ENCODE measurements at regions not wholly inside any gene's neighbourhood (a gene's known extent, or its start where the extent isn't known, plus 50 kb on each side); places are given as distances from the start of the nearest gene placed in this dataset.

DNA sequence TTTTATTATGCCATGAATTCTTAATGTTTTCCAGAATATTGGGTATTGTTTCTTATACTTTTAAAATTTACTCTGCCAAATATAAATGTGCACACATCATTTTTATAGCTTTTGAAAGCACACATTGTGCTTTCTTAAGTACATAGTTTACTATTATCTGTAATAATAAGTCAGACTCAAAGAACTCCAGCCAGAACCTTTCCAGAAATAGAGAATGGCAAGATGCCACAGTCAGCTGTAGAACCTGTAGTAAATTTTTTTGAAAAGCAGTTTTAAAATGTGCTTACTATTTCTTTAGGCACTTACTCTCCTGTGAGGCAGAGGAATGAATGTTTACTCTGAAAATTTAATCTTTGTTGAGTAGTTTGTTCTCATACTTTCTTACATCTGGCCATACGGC lies 1287.1 kb downstream of the PCDH9 start:
- no peaks in the 10 kb centered on the region for H3K27me3 ChIP-seq (ENCODE audit: insufficient read depth, low read depth, severe bottlenecking)
- TF ChIP-seq, protein P1, sequence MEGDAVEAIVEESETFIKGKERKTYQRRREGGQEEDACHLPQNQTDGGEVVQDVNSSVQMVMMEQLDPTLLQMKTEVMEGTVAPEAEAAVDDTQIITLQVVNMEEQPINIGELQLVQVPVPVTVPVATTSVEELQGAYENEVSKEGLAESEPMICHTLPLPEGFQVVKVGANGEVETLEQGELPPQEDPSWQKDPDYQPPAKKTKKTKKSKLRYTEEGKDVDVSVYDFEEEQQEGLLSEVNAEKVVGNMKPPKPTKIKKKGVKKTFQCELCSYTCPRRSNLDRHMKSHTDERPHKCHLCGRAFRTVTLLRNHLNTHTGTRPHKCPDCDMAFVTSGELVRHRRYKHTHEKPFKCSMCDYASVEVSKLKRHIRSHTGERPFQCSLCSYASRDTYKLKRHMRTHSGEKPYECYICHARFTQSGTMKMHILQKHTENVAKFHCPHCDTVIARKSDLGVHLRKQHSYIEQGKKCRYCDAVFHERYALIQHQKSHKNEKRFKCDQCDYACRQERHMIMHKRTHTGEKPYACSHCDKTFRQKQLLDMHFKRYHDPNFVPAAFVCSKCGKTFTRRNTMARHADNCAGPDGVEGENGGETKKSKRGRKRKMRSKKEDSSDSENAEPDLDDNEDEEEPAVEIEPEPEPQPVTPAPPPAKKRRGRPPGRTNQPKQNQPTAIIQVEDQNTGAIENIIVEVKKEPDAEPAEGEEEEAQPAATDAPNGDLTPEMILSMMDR (IDR thresholded peaks at IDR 0.05; ENCODE audit: low read depth, low read length) = no peak

DNA sequence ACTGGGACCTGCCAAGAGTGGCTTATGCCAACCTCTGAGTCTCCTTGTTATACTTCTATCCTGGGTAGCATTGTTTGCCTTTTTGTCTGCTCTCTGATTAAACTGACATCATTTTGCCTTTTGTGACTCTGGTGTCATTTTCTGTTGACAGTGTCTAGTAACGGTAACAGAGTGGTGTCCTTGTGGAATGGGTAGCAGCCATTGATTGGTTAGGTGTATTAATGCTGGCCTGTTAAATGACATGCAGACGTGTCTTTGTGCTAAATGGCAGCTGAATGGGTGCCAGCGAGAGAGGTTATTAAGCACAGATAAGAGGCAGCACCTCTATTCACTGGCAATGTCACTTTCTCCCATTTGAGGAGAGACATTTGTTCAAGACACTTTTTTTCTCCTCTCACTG lies 1289.4 kb downstream of the PCDH9 start:
- no peaks in the 10 kb centered on the region for H3K27me3 ChIP-seq (ENCODE audit: insufficient read depth, low read depth, severe bottlenecking)
- no peak overlapping the region for H3K4me3 ChIP-seq (ENCODE audit: low read depth, low read length)
- TF ChIP-seq, protein P1 (IDR thresholded peaks at IDR 0.05; ENCODE audit: low read depth, low read length) = no peak
- H3K27ac ChIP-seq = no peak overlapping the region
- no peaks in the 10 kb centered on the region for H3K36me3 ChIP-seq
- no peaks in the 10 kb centered on the region for H3K9me3 ChIP-seq (ENCODE audit: severe bottlenecking)
- no peak for DNase-seq

More for the DNA sequence above, 1287.1 kb downstream of the PCDH9 start:
- Histone ChIP-seq H3K36me3 (no peaks in the 10 kb centered on the region), H3K9me3 (ENCODE audit: severe bottlenecking) (no peaks in the 10 kb centered on the region), H3K27ac (no peak overlapping the region), H3K4me3 (ENCODE audit: low read depth, low read length) (no peak overlapping the region)
- no peak for DNase-seq

DNA sequence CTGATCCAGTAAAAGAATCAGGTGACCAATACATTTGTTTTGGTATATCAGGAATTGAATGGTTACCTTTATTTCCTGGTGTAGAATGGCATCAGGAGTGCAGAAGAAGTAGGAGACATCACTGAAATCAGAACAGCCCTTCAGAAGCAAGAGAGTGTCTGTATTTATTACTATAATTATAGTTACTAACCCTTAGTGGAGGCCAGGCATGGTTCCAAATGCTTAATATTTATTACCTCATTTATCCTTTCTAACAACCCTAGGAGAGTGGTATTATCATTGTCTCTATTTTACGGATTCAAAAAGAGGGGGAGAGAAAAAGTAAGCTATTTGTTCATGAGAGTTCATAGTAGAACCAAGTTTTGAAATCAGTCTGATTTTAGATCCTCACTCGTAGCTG lies 1292.9 kb downstream of the PCDH9 start:
- TF ChIP-seq, protein P1 (IDR thresholded peaks at IDR 0.05; ENCODE audit: low read depth, low read length) = no peak
- H3K9me3 ChIP-seq (ENCODE audit: severe bottlenecking) = no peaks in the 10 kb centered on the region
- H3K27me3 ChIP-seq (ENCODE audit: insufficient read depth, low read depth, severe bottlenecking) = no peaks in the 10 kb centered on the region
- no peak for DNase-seq
- H3K4me3 ChIP-seq (ENCODE audit: low read depth, low read length) = no peak overlapping the region
- no peaks in the 10 kb centered on the region for H3K36me3 ChIP-seq
- H3K27ac ChIP-seq = no peak overlapping the region

DNA sequence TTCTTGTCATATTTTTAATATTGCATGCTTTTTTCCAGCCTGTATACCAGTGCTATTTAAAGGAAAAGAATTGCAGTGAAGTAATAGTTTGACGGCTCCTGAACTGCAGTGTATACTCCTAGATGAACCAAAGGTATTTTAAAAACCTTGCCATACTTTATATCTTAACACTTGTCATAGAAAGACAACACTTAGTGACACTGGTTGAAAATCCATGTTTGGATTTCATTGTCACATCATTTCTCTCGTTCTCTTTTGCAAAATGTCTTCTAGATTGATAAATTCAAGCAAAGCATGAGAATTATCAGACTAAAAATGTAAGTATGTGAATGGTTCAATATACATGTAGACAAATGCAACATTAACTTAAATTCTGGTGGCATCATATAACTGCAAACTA lies 1293.9 kb downstream of the PCDH9 start:
- no peak overlapping the region for H3K27ac ChIP-seq
- no peak for DNase-seq
- no peak overlapping the region for H3K4me3 ChIP-seq (ENCODE audit: low read depth, low read length)
- no peaks in the 10 kb centered on the region for H3K9me3 ChIP-seq (ENCODE audit: severe bottlenecking)
- H3K36me3 ChIP-seq = no peaks in the 10 kb centered on the region
- H3K27me3 ChIP-seq (ENCODE audit: insufficient read depth, low read depth, severe bottlenecking) = no peaks in the 10 kb centered on the region
- TF ChIP-seq, protein P1 (IDR thresholded peaks at IDR 0.05; ENCODE audit: low read depth, low read length) = no peak

DNA sequence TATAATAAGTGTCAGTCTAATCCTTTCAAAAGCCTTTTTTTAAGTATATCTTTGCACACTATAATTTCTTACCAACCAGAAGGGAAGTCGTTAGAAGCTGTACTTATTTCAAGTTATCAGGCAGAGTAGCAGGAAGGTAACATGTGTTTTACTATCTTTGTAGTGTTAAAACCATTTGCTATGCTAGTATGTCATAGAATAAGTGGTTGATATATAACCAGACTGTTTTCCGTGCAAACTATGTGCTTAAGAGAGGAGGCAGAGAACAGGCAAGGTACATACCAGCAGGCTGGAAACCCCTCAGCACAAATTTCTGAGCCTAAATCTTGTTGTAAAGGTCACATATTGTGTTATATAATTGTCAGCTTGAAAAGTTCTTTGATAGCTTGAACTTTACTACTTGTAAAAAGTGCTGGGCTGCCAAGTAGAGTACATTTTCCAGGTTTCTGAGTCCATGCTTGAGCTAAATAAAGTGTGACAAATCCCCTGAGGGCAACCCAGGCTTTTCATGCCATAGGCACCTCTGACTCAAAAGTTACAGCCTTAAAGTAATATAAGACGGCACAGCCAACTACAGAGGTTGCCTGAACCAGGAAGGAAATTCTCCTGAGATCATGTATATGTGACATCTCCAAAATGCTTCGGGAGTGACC lies 1297.4 kb downstream of the PCDH9 start:
- DNase-seq = no peak
- Histone ChIP-seq H3K27ac (no peak overlapping the region), H3K4me3 (ENCODE audit: low read depth, low read length) (no peak overlapping the region), H3K9me3 (ENCODE audit: severe bottlenecking) (no peaks in the 10 kb centered on the region), H3K27me3 (ENCODE audit: insufficient read depth, low read depth, severe bottlenecking) (no peaks in the 10 kb centered on the region), H3K36me3 (no peaks in the 10 kb centered on the region)
- TF ChIP-seq, protein P1 (IDR thresholded peaks at IDR 0.05; ENCODE audit: low read depth, low read length) = no peak

DNA sequence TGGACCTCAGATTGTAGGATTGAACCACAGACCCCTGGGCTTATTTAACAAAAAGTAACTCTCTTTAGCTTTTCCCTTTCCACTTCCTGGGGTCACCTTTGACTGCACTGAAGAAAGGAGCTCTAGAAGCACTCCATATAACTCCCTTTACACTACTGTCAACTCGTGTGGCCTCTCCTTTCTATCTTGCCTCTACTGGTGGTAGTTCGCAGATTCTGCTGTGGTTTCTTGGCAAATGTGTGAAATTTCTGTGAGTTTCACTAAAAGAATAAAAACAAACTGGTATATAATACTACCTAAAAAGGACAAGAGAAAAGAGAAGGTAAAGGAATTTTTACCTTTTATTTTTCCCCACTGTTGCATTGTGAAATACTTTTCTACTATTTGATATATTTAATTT lies 1298.1 kb downstream of the PCDH9 start:
- H3K9me3 ChIP-seq (ENCODE audit: severe bottlenecking) = no peaks in the 10 kb centered on the region

More for the DNA sequence above, 1298.1 kb downstream of the PCDH9 start:
- Histone ChIP-seq H3K27ac (no peak overlapping the region), H3K36me3 (no peaks in the 10 kb centered on the region), H3K27me3 (ENCODE audit: insufficient read depth, low read depth, severe bottlenecking) (no peaks in the 10 kb centered on the region), H3K4me3 (ENCODE audit: low read depth, low read length) (no peak overlapping the region)
- TF ChIP-seq, protein P1 (IDR thresholded peaks at IDR 0.05; ENCODE audit: low read depth, low read length) = no peak
- no peak for DNase-seq
